LNCAP (cell line): ENCODE measurements at regions not wholly inside any gene's neighbourhood (a gene's known extent, or its start where the extent isn't known, plus 50 kb on each side); places are given as distances from the start of the nearest gene placed in this dataset.

Source experiments
- CTCF ChIP-seq: fragments of 450-650 bp; IDR thresholded peaks from 2 replicates; pipeline ENCODE4 v1.5.1; 2017; ENCODE audit warnings: mild to moderate bottlenecking

- TF ChIP-seq CTCF: no peak
Measured at GRCh38 chr10:78130966-78131710, 97.5 kb downstream of the RPS24 start.

- no peak for TF ChIP-seq CTCF
Measured at GRCh38 chr10:78134773-78135306, 101.2 kb downstream of the RPS24 start.

- no peak for TF ChIP-seq CTCF
Measured at GRCh38 chr10:78137147-78137546, 103.5 kb downstream of the RPS24 start.

- TF ChIP-seq CTCF: no peak
Measured at GRCh38 chr10:78139341-78139740, 105.7 kb downstream of the RPS24 start.

GRCh38 chr10:78140066-78140630 is 106.5 kb downstream of the RPS24 start:
- TF ChIP-seq CTCF: no peak

- no peak for TF ChIP-seq CTCF
Measured at GRCh38 chr10:78143576-78143975, 109.9 kb downstream of the RPS24 start.

- no peak for TF ChIP-seq CTCF
Measured at GRCh38 chr10:78146200-78146599, 112.5 kb downstream of the RPS24 start.
